ENCODE measurements at regions not wholly inside any gene's neighbourhood (a gene's known extent, or its start where the extent isn't known, plus 50 kb on each side); places are given as distances from the start of the nearest gene placed in this dataset.

- TF ChIP-seq CTCF (IDR thresholded peaks at IDR 0.05) (no peak), POLR2A (IDR thresholded peaks at IDR 0.05) (no peak)
Measured at GRCh38 chr1:170436928-170437327, 95.0 kb upstream of the GORAB start.
